Vagina (tissue), 2 donors: ENCODE measurements at regions not wholly inside any gene's neighbourhood (a gene's known extent, or its start where the extent isn't known, plus 50 kb on each side); places are given as distances from the start of the nearest gene placed in this dataset.

ENCODE experiments used
- DNase-seq, 2 donors: peaks; one replicate each; pipeline ENCODE4 v3.0.0-alpha.2; 2017; ENCODE audit errors: extremely low spot score in 2 of 2
- H3K27ac ChIP-seq: fragments of 200-600 bp; sonication (generic); one replicate; pipeline ENCODE4 v1.5.1; 2019
- H3K27me3 ChIP-seq: fragments of 200-600 bp; sonication (generic); one replicate; pipeline ENCODE4 v1.5.1; 2019
- H3K36me3 ChIP-seq, 2 donors: fragments of 200-600 bp; sonication (generic); one replicate each; pipeline ENCODE4 v1.5.1; 2017 to 2019
- H3K4me1 ChIP-seq: fragments of 200-600 bp; sonication (generic); one replicate; pipeline ENCODE4 v1.5.1; 2019
- H3K4me3 ChIP-seq, 2 donors: fragments of 200-600 bp; sonication (generic); 1 replicate in 1 of 2; 2 replicates in 1 of 2; pipeline ENCODE4 v1.5.1; 2016 to 2019
- H3K9me3 ChIP-seq: fragments of 200-600 bp; sonication (generic); one replicate; pipeline ENCODE4 v1.5.1; 2019
- POLR2A ChIP-seq, 2 donors: fragments of 450-650 bp; IDR thresholded peaks; one replicate each; pipeline ENCODE4 v1.6.1; 2017; ENCODE audit warnings: antibody characterized with exemption in 2 of 2, mild to moderate bottlenecking in 2 of 2, moderate library complexity in 2 of 2
- POLR2AphosphoS5 ChIP-seq, 2 donors: sonication (generic); formaldehyde crosslinking; IDR thresholded peaks; one replicate each; pipeline ENCODE4 v1.9.0; 2017; ENCODE audit warnings: antibody characterized with exemption in 2 of 2, mild to moderate bottlenecking in 2 of 2, low read depth in 1 of 2; ENCODE audit not compliant: insufficient read depth in 1 of 2
- intact Hi-C: fragments of 100-400 bp; cut with DNase I; formaldehyde crosslinking; loops from one replicate; pipeline ENCODE4 v1.15.1; 2023
- TF ChIP-seq, protein P1 (sequence below), 3 experiments: fragments of 450-650 bp in 2 of 3; fragments of 200-600 bp in 1 of 3; sonication (generic) in 1 of 3; IDR thresholded peaks; one replicate each; pipeline ENCODE4 v1.5.1; 2017 to 2019; ENCODE audit warnings: antibody characterized with exemption in 3 of 3, mild to moderate bottlenecking in 2 of 3, moderate library complexity in 2 of 3

DNA sequence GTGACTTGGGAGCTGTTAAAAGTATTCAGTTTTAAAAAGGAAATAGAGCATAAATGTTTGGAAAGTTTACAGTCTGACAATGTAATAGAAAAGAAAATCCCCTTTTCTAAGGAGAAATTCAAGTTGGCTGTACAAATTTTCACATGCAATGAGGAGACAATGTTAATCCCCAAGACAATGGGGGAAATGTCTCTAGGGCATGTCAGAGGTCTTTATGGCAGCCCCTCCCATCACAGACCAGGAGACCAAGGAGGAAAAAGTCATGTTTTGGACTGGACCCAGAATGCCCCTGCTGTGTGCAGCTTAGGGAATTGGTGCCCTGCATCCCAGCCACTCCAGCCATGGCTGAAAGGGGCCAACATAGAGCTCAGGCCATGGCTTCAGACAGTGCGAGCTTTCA is 831.1 kb upstream of the ADGRL3 start:
- H3K4me1 ChIP-seq, result no peaks in the 10 kb centered on the region
- no peak for DNase-seq
- H3K4me3 ChIP-seq, result no peak overlapping the region
- H3K27ac ChIP-seq, result no peak overlapping the region
- no peaks in the 10 kb centered on the region for H3K27me3 ChIP-seq
- intact Hi-C loops, result no loop called here
- H3K36me3 ChIP-seq, result no peaks in the 10 kb centered on the region
- H3K9me3 ChIP-seq, result no peaks in the 10 kb centered on the region
- TF ChIP-seq, protein P1, sequence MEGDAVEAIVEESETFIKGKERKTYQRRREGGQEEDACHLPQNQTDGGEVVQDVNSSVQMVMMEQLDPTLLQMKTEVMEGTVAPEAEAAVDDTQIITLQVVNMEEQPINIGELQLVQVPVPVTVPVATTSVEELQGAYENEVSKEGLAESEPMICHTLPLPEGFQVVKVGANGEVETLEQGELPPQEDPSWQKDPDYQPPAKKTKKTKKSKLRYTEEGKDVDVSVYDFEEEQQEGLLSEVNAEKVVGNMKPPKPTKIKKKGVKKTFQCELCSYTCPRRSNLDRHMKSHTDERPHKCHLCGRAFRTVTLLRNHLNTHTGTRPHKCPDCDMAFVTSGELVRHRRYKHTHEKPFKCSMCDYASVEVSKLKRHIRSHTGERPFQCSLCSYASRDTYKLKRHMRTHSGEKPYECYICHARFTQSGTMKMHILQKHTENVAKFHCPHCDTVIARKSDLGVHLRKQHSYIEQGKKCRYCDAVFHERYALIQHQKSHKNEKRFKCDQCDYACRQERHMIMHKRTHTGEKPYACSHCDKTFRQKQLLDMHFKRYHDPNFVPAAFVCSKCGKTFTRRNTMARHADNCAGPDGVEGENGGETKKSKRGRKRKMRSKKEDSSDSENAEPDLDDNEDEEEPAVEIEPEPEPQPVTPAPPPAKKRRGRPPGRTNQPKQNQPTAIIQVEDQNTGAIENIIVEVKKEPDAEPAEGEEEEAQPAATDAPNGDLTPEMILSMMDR (IDR thresholded peaks at IDR 0.05), result no peak
- TF ChIP-seq POLR2A (IDR thresholded peaks at IDR 0.05), result no peak
- TF ChIP-seq POLR2AphosphoS5 (IDR thresholded peaks at IDR 0.05; ENCODE audit: insufficient read depth in 1 of 2, low read depth in 1 of 2), result no peak

DNA sequence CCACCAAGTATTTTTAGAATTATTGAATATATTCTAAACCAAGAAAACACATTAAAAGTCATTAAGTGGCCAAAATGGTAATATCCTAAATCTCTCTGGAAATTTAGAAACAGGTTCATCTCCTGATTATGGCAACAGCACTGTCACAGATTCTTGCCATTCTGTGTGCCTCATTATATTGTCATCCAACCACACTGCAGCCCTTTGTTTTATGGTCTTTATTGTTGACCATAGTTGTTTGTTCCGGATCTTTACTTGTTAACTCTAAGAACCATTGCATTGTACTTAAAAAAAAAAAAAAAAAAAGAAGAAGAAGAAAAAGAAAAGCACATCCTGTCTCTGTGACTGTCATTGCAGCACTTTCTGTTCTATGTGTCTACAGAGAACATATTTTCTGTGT is 822.1 kb upstream of the ADGRL3 start:
- H3K4me1 ChIP-seq, result no peaks in the 10 kb centered on the region
- no peak overlapping the region for H3K27ac ChIP-seq
- H3K27me3 ChIP-seq, result no peaks in the 10 kb centered on the region
- H3K4me3 ChIP-seq, result no peak overlapping the region
- no peaks in the 10 kb centered on the region for H3K9me3 ChIP-seq
- intact Hi-C loops, result no loop called here
- no peaks in the 10 kb centered on the region for H3K36me3 ChIP-seq
- TF ChIP-seq POLR2A (IDR thresholded peaks at IDR 0.05) (no peak), POLR2AphosphoS5 (IDR thresholded peaks at IDR 0.05; ENCODE audit: insufficient read depth in 1 of 2, low read depth in 1 of 2) (no peak)
- TF ChIP-seq, protein P1 (IDR thresholded peaks at IDR 0.05), result no peak
- DNase-seq, result no peak

- TF ChIP-seq POLR2A (IDR thresholded peaks at IDR 0.05) (no peak), POLR2AphosphoS5 (IDR thresholded peaks at IDR 0.05; ENCODE audit: insufficient read depth in 1 of 2, low read depth in 1 of 2) (no peak)
- TF ChIP-seq, protein P1 (IDR thresholded peaks at IDR 0.05), result no peak
- H3K27ac ChIP-seq, result no peak overlapping the region
- DNase-seq, result no peak
- H3K27me3 ChIP-seq, result no peaks in the 10 kb centered on the region
- no peak overlapping the region for H3K4me3 ChIP-seq
- H3K9me3 ChIP-seq, result no peaks in the 10 kb centered on the region
- H3K36me3 ChIP-seq, result no peaks in the 10 kb centered on the region
- intact Hi-C loops, result no loop called here
- H3K4me1 ChIP-seq, result no peaks in the 10 kb centered on the region
These were observed 815.6 kb upstream of the ADGRL3 start for GRCh38 chr4:60384516-60384915.

DNA sequence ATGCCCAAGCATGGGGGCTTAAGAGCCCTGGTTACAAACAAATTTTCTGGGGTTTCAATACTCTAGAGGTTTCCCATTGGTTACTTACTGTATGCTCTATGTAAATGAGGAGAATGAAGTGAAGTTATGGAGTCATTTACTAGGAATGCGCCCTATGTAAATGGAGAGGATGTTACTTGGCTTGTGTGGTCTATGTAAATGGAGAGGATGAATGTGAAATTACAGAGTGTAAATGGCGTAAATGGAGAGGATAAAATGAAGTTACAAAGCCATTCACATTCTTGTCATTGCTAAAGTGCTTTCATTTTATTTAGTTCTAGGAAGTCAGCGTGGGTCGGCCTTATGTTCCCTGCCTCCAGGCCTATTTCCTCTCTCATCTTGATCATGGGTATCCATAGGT is 810.5 kb upstream of the ADGRL3 start:
- Histone ChIP-seq H3K4me3 (no peak overlapping the region), H3K4me1 (no peaks in the 10 kb centered on the region), H3K36me3 (no peaks in the 10 kb centered on the region), H3K27me3 (no peaks in the 10 kb centered on the region), H3K9me3 (no peaks in the 10 kb centered on the region), H3K27ac (no peak overlapping the region)
- intact Hi-C loops, result no loop called here
- DNase-seq, result no peak
- TF ChIP-seq POLR2A (IDR thresholded peaks at IDR 0.05), result no peak
- no peak for TF ChIP-seq POLR2AphosphoS5 (IDR thresholded peaks at IDR 0.05; ENCODE audit: insufficient read depth in 1 of 2, low read depth in 1 of 2)
- TF ChIP-seq, protein P1 (IDR thresholded peaks at IDR 0.05), result no peak

DNA sequence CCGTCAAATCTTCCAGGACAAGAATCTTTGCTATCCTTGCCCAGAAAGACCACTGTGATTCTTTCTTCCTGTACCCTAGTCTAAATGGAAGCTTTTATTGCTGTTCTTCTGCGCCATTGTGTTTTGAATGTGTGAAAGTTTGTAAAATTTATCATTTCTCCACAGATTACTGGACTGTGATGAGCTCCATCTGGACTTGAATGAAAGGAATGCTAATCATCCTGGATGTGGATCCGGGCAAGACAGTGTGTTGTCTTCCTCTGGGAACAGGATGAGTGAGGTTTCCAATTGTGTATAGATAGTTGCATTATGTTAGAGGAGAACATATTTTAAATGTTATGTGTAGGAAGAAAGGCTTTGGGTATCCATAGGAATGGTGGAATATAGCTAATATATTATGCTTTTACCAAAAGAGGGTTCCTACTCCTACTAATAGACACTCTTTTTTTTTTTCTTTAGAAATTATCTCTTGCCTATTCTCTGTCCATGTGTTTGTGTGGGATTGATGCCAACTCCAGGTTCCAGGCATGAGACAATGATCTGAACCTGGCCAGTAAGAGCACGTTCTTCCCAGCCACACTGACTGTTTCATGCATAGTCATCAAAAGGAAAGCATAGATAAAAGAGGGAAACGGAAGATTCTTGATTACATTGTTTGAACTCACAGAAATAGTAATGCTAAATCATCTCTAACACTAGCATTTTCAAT is 803.6 kb upstream of the ADGRL3 start:
- no peaks in the 10 kb centered on the region for H3K4me1 ChIP-seq
- no peak for DNase-seq
- TF ChIP-seq POLR2A (IDR thresholded peaks at IDR 0.05) (no peak), POLR2AphosphoS5 (IDR thresholded peaks at IDR 0.05; ENCODE audit: insufficient read depth in 1 of 2, low read depth in 1 of 2) (no peak)
- TF ChIP-seq, protein P1 (IDR thresholded peaks at IDR 0.05), result no peak
- no peaks in the 10 kb centered on the region for H3K36me3 ChIP-seq
- H3K27me3 ChIP-seq, result no peaks in the 10 kb centered on the region
- no peak overlapping the region for H3K27ac ChIP-seq
- intact Hi-C loops, result no loop called here
- H3K9me3 ChIP-seq, result no peaks in the 10 kb centered on the region
- no peak overlapping the region for H3K4me3 ChIP-seq
